Ramos (cell line): ENCODE measurements at regions not wholly inside any gene's neighbourhood (a gene's known extent, or its start where the extent isn't known, plus 50 kb on each side); places are given as distances from the start of the nearest gene placed in this dataset.

ENCODE experiments used
- in situ Hi-C: fragments of 300-500 bp; cut with MboI; formaldehyde crosslinking; loops from one replicate; pipeline ENCODE4 v1.14.3; 2022; ENCODE audit warnings: low sequenced_read_pairs; ENCODE audit not compliant: unreplicated experiment

GRCh38 chr3:178450476-178450875 is 85.8 kb upstream of the KCNMB2 start:
- in situ Hi-C loops: no loop called here

GRCh38 chr3:178451799-178452198 is 84.4 kb upstream of the KCNMB2 start:
- in situ Hi-C loops: no loop called here

DNA sequence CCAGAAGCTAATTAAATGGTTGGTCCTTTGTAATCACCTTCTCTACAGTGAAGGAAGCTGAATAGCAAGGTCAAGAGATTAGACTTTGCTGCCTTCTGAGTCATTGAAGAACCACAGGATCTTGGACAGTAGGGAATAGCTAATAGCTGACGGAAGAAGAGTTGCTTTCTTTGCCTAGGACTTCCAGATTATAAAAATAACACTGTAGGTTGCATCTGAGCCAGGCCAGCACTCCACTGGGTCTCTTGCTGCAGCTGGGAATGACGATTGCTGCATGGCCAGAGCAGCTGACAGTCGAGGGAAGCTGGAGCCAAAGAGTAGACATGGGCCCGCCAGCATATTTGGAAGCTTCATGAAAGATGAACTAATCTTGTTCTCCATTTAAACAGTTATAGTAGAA is 81.5 kb upstream of the KCNMB2 start:
- in situ Hi-C loops: no loop called here

DNA sequence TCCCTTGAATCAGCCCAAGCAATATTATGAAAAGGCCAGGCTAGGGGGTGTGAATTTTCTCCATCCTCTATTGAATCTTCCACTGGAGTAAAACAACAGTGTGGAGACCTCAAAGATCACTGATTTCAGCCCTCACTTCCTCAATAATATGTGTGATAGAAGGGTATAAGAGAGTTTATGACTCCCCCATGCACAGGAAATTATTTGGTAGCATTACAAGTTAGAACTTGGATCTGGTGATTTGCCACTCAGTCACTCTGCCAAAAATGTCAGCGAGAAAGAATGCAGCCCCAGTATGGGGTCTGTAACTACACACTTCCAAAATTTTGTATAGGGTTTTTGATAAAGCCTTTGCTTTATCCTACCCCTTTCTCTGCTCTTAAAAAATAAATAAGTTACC is 81.0 kb upstream of the KCNMB2 start:
- in situ Hi-C loops: no loop called here

DNA sequence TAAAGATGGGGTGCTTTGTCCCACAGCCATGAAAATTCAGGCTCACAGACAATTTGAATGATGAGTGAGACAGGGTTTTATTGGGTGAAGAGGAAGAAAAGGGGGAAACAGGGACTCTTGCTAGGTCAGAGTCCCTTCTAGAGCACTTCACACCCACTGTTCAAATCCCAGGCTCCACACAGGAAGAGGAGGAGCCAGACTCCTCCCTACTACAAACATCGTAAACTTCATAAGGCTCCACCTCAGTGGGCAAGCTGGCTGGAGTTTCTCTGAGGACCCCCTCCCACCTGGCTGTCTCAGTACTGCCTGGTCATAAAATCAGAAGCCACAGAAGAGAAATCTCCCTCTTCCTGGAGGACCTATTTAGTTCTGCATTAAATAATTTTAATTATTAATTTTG is 80.3 kb upstream of the KCNMB2 start:
- in situ Hi-C loops: no loop called here

- in situ Hi-C loops: no loop called here
Observed at GRCh38 chr3:178456621-178457285, 79.5 kb upstream of the KCNMB2 start.

- in situ Hi-C loops: no loop called here
Observed at GRCh38 chr3:178457511-178457910, 78.7 kb upstream of the KCNMB2 start.

GRCh38 chr3:178458313-178459037 is 77.8 kb upstream of the KCNMB2 start:
- in situ Hi-C loops: no loop called here

GRCh38 chr3:178459038-178459410 is 77.2 kb upstream of the KCNMB2 start:
- in situ Hi-C loops: no loop called here

DNA sequence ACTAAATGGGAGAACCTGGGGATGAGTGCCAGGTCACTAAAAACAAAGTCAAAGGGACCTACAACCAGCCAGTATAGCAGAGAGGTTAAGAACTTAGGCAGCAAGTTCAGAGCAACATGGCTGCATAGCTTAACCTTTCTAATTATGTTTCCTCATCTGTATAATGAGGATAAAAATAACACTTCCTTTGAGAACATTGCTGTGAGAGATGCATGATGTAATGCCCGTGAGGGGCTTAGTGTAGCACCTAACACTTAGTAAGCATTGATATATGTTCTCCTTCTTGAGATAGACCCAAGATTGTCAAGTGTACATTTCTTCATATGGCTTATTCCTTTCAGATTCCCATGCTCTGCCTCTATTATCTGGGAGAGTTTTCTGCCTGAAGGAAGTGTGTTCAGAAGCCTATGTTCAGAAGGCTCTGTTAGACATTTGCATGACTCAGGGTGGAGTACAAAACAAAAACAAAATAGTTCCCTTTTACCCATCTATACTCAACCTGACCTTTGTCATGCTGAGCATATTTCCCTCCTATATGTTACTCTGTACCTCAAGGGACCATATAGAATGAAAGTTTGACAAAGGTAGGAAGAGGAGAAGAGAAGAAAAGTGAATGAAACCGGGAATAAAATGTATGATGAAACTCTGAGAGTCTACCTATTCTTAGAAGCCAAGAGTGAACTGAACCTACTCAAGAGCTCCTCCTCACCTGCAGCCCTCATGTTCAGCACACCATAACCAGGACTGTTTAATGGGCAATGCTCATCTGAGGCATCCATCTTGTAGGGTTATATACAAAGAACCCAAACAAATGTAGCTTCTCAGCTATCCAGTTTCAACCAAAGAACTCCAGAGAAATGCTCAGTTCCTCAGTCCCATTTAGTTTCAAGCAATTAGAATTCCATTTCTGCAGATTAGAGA is 70.7 kb upstream of the KCNMB2 start:
- in situ Hi-C loops: no loop called here

GRCh38 chr3:178472941-178473340 is 63.3 kb upstream of the KCNMB2 start:
- in situ Hi-C loops: no loop called here

DNA sequence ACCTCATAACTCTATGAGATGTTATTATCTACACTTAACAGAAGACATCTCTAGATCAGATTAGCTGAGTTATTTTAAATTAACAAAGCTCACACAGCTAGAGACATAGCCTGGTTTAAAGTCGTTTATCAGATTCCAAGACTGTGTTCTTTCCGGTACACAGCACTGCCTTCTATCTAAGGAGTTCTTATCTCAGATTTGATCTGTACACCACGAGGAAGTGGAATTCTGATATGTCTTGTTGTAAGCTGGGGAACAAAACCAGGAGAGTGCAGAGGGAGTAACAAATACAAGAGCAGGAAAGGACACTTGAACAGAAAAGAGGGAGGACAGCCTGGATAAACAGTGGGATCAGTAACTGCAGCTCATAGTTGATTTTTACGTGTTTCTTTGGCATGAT is 61.7 kb upstream of the KCNMB2 start:
- in situ Hi-C loops: no loop called here

GRCh38 chr3:178475062-178475461 is 61.2 kb upstream of the KCNMB2 start:
- in situ Hi-C loops: no loop called here

GRCh38 chr3:178476886-178477285 is 59.4 kb upstream of the KCNMB2 start:
- in situ Hi-C loops: no loop called here

DNA sequence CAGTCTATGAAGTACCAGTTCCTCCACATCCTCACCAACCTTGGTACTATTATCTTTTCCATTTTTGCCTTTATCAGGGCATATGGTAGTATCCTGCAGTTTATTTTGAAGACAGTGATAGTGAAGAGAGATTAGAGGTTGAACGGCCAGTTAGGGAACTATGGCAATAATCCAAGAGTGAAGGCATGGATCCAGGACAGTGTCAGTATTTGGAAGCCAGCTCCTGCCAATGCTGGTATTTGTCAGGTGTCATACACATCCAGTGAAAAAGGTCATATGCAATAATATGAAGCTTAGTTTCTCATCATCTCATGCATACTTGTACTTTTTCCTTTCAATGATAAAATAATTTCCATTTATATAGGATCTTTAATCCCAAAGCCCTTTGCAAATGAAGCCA is 56.8 kb upstream of the KCNMB2 start:
- in situ Hi-C loops: no loop called here

GRCh38 chr3:178479860-178480259 is 56.4 kb upstream of the KCNMB2 start:
- in situ Hi-C loops: no loop called here

DNA sequence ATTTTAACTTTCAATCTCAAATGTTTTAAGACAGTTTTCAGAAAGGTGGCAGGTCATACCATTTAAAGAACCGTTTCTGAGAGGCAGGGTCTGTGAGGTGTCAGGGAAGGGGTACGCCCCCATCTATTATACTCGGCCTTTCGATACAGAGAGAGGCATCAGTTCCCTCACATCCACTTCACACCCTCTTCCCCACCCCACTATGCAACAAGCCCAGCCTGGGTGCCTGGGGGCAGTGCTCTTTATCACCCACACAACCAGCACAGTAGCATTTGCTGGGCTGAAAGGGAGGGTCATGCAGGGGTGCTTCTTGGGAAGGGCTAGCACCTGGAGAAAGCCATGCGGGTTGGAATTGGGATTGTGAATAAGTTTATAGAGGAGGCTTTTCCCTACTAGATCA is 56.0 kb upstream of the KCNMB2 start:
- in situ Hi-C loops: no loop called here

- in situ Hi-C loops: no loop called here
Observed at GRCh38 chr3:178480795-178481194, 55.4 kb upstream of the KCNMB2 start.

- in situ Hi-C loops: no loop called here
Observed at GRCh38 chr3:178482981-178483380, 53.3 kb upstream of the KCNMB2 start.

DNA sequence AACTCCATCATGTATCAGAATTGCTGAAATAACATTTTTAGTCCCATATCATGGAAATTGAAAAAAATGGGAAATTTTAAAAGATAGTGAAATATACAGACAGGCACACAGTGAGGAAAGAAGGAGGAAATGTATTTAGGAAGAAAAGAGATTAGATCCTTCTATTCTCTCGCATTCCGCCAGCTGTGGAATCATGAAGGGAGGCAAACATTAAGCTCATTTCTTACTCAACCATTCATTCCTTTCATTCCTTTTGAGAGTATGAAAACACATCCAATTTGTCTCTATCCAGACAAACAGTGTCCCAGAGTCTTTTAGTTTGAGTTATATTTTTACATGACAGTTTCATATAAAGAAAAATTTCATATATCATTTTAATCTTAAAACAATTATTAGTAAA is 52.5 kb upstream of the KCNMB2 start:
- in situ Hi-C loops: no loop called here

DNA sequence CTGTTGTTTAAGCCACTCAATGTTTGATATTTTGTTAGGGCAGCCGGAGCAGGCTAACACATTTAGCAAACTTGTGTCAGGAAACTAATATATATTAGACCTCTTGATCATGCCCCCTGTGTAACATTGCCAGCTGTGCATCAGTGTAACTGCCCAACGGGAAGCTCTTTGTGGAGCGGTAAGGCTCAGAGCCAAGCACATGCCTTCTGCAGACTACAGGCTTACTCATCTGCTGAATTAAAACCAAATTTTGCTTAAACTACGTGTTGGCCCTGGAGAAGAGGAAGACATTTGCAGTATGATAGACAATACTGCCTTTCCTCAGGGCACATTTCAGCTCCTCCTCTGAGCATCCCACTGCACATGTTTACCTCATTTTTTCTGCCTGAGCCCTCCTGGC is 50.5 kb upstream of the KCNMB2 start:
- in situ Hi-C loops: no loop called here
